Nucleus accumbens (tissue), 56 donors: ENCODE measurements at regions not wholly inside any gene's neighbourhood (a gene's known extent, or its start where the extent isn't known, plus 50 kb on each side); places are given as distances from the start of the nearest gene placed in this dataset.

Source experiments
- DNase-seq, 56 donors: peaks; one replicate each; lab custom pipeline; 2025; lab: John Stamatoyannopoulos, UW

- no peak for DNase-seq
These were observed 167.3 kb downstream of the ZNF326 start for GRCh38 chr1:90162216-90162615.

- DNase-seq, result no peak
These were observed 166.7 kb downstream of the ZNF326 start for GRCh38 chr1:90161625-90162024.

- DNase-seq, result no peak
These were observed 161.0 kb downstream of the ZNF326 start for GRCh38 chr1:90155721-90156487.

GRCh38 chr1:90154711-90155110, 159.8 kb downstream of the ZNF326 start:
- DNase-seq, result no peak

- no peak for DNase-seq
These were observed 154.2 kb downstream of the ZNF326 start for GRCh38 chr1:90149101-90149500.

- no peak for DNase-seq
These were observed 152.2 kb downstream of the ZNF326 start for GRCh38 chr1:90147093-90147492.

- no peak for DNase-seq
These were observed 149.9 kb downstream of the ZNF326 start for GRCh38 chr1:90144820-90145219.

GRCh38 chr1:90143591-90143990, 148.7 kb downstream of the ZNF326 start:
- no peak for DNase-seq

GRCh38 chr1:90142697-90143096, 147.8 kb downstream of the ZNF326 start:
- DNase-seq, result no peak

GRCh38 chr1:90139837-90140236, 144.9 kb downstream of the ZNF326 start:
- DNase-seq, result no peak

GRCh38 chr1:90135286-90135685, 140.4 kb downstream of the ZNF326 start:
- DNase-seq, result no peak

GRCh38 chr1:90134175-90134955, 139.5 kb downstream of the ZNF326 start:
- DNase-seq, result no peak

- peak in 1 of 56 donors; percentile 25 for DNase-seq
These were observed 138.2 kb downstream of the ZNF326 start for GRCh38 chr1:90133133-90133532.

GRCh38 chr1:90132306-90132705, 137.4 kb downstream of the ZNF326 start:
- no peak for DNase-seq

GRCh38 chr1:90127288-90127953, 132.5 kb downstream of the ZNF326 start:
- DNase-seq, result no peak

- no peak for DNase-seq
These were observed 131.9 kb downstream of the ZNF326 start for GRCh38 chr1:90126834-90127233.

GRCh38 chr1:90122654-90123340, 127.9 kb downstream of the ZNF326 start:
- DNase-seq, result peak in 19 of 56 donors; percentile 0 to 39 (median 4)

- peak in 1 of 56 donors; percentile 4 for DNase-seq
These were observed 119.7 kb downstream of the ZNF326 start for GRCh38 chr1:90114521-90115141.

GRCh38 chr1:90107990-90108389, 113.1 kb downstream of the ZNF326 start:
- no peak for DNase-seq

GRCh38 chr1:90106311-90106710, 111.4 kb downstream of the ZNF326 start:
- DNase-seq, result no peak
